GM21447 (cell line): ENCODE measurements at regions not wholly inside any gene's neighbourhood (a gene's known extent, or its start where the extent isn't known, plus 50 kb on each side); places are given as distances from the start of the nearest gene placed in this dataset.
"Not testable (repeated sequence)": the region's sequence is repeated elsewhere in the genome, so short reads cannot be mapped to it uniquely, and the experiment has no call there.

Experiments
- ATAC-seq: cut with Tn5 transposase; IDR thresholded peaks from one replicate; pipeline ENCODE4 v1.9.1; 2021; ENCODE audit not compliant: unreplicated experiment

- no peak for ATAC-seq
Measured at GRCh38 chr5:7269591-7270274, 126.2 kb upstream of the ADCY2 start.

- no peak for ATAC-seq
Measured at GRCh38 chr5:7271435-7272084, 124.4 kb upstream of the ADCY2 start.

- ATAC-seq = no peak
Measured at GRCh38 chr5:7272408-7272965, 123.5 kb upstream of the ADCY2 start.

- no peak for ATAC-seq
Measured at GRCh38 chr5:7274203-7274602, 121.7 kb upstream of the ADCY2 start.

GRCh38 chr5:7289634-7290033, 106.3 kb upstream of the ADCY2 start:
- ATAC-seq = not testable (repeated sequence)

- ATAC-seq = not testable (repeated sequence)
Measured at GRCh38 chr5:7297821-7298220, 98.1 kb upstream of the ADCY2 start.

- ATAC-seq = not testable (repeated sequence)
Measured at GRCh38 chr5:7299731-7300130, 96.2 kb upstream of the ADCY2 start.

GRCh38 chr5:7305000-7305674, 90.8 kb upstream of the ADCY2 start:
- ATAC-seq = not testable (repeated sequence)

- not testable (repeated sequence) for ATAC-seq
Measured at GRCh38 chr5:7306556-7306955, 89.4 kb upstream of the ADCY2 start.

GRCh38 chr5:7307709-7308108, 88.2 kb upstream of the ADCY2 start:
- ATAC-seq = not testable (repeated sequence)

GRCh38 chr5:7309715-7310114, 86.2 kb upstream of the ADCY2 start:
- not testable (repeated sequence) for ATAC-seq

- not testable (repeated sequence) for ATAC-seq
Measured at GRCh38 chr5:7310656-7311055, 85.3 kb upstream of the ADCY2 start.

GRCh38 chr5:7315118-7315517, 80.8 kb upstream of the ADCY2 start:
- ATAC-seq = no peak

- ATAC-seq = no peak
Measured at GRCh38 chr5:7317751-7318150, 78.2 kb upstream of the ADCY2 start.

- ATAC-seq = no peak
Measured at GRCh38 chr5:7320701-7321301, 75.1 kb upstream of the ADCY2 start.

- no peak for ATAC-seq
Measured at GRCh38 chr5:7321724-7322123, 74.2 kb upstream of the ADCY2 start.

GRCh38 chr5:7324919-7325318, 71.0 kb upstream of the ADCY2 start:
- ATAC-seq = no peak

GRCh38 chr5:7325975-7326913, 69.7 kb upstream of the ADCY2 start:
- no peak for ATAC-seq

GRCh38 chr5:7329141-7329540, 66.8 kb upstream of the ADCY2 start:
- no peak for ATAC-seq

GRCh38 chr5:7329712-7330111, 66.2 kb upstream of the ADCY2 start:
- no peak for ATAC-seq
